ENCODE measurements at regions not wholly inside any gene's neighbourhood (a gene's known extent, or its start where the extent isn't known, plus 50 kb on each side); places are given as distances from the start of the nearest gene placed in this dataset.

GRCh38 chr15:35810007-35810406 is 264.0 kb upstream of the DPH6 start:
- TF ChIP-seq, protein P1, sequence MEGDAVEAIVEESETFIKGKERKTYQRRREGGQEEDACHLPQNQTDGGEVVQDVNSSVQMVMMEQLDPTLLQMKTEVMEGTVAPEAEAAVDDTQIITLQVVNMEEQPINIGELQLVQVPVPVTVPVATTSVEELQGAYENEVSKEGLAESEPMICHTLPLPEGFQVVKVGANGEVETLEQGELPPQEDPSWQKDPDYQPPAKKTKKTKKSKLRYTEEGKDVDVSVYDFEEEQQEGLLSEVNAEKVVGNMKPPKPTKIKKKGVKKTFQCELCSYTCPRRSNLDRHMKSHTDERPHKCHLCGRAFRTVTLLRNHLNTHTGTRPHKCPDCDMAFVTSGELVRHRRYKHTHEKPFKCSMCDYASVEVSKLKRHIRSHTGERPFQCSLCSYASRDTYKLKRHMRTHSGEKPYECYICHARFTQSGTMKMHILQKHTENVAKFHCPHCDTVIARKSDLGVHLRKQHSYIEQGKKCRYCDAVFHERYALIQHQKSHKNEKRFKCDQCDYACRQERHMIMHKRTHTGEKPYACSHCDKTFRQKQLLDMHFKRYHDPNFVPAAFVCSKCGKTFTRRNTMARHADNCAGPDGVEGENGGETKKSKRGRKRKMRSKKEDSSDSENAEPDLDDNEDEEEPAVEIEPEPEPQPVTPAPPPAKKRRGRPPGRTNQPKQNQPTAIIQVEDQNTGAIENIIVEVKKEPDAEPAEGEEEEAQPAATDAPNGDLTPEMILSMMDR (IDR thresholded peaks at IDR 0.05 in 4 of 5, conservative IDR thresholded peaks at IDR 0.05 in 1 of 5), result no peak
- TF ChIP-seq POLR2A (IDR thresholded peaks at IDR 0.05), result no peak
- no peak overlapping the region for H3K27ac ChIP-seq
- DNase-seq, result no peak
- no peak overlapping the region for H3K4me3 ChIP-seq
- in situ Hi-C loops (cut with MboI; ENCODE audit: low sequenced_read_pairs in 4 of 4), result no loop called here
- no peaks in the 10 kb centered on the region for H3K4me1 ChIP-seq
- no peaks in the 10 kb centered on the region for H3K36me3 ChIP-seq
- H3K9me3 ChIP-seq, result no peaks in the 10 kb centered on the region
- H3K27me3 ChIP-seq, result no peaks in the 10 kb centered on the region
- ATAC-seq, result no peak
- intact Hi-C loops (cut with DNase I; ENCODE audit: low total_unique reads), result no loop called here

DNA sequence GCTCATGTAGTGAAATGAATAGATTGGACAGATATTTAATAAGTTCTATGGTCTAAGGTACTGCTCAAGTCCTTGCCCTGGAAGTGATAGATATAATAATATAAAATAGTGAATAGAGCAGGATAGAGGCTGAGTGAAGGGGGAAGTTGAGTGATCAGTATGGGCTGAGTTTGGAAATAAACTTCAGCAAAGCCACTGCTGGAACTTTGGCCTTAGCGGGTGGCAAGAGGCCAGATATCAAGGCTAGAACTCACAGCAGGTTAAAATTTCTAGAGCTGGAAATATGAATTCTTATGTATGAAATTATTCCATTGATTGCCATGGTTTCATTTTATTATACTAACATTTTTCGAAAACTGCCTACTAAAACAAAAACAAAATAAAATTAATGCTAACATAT is 267.6 kb upstream of the DPH6 start:
- no peak overlapping the region for H3K4me3 ChIP-seq
- intact Hi-C loops (cut with DNase I; ENCODE audit: low total_unique reads) (no loop called here), in situ Hi-C loops (cut with MboI; ENCODE audit: low sequenced_read_pairs in 4 of 4) (no loop called here)
- ATAC-seq (no peak), DNase-seq (no peak)
- no peak overlapping the region for H3K27ac ChIP-seq
- H3K27me3 ChIP-seq, result no peaks in the 10 kb centered on the region
- H3K9me3 ChIP-seq, result no peaks in the 10 kb centered on the region
- no peaks in the 10 kb centered on the region for H3K4me1 ChIP-seq
- TF ChIP-seq, protein P1 (IDR thresholded peaks at IDR 0.05 in 4 of 5, conservative IDR thresholded peaks at IDR 0.05 in 1 of 5), result no peak
- TF ChIP-seq POLR2A (IDR thresholded peaks at IDR 0.05), result no peak
- no peaks in the 10 kb centered on the region for H3K36me3 ChIP-seq

DNA sequence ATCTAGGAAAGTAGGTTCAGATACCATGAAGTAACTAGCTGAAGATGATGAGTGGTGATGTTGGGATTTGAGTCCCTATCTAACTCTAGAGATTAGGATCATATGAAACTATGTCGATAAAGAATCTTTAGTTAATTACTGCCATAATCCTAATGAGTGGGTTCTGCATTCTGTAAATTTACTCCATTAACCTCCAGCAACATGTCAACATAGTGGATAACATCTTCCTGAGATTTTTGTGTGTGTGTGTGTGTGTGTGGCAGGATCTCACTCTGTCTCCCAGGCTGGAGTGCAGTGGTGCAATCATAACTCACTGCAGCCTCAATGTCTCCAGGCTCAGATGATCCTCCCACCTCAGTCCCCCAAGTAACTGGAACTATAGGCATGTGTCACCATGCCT is 272.9 kb upstream of the DPH6 start:
- intact Hi-C loops (cut with DNase I; ENCODE audit: low total_unique reads), result no loop called here
- Histone ChIP-seq H3K27ac (no peak overlapping the region), H3K9me3 (no peaks in the 10 kb centered on the region), H3K27me3 (no peaks in the 10 kb centered on the region), H3K4me3 (no peak overlapping the region), H3K4me1 (no peaks in the 10 kb centered on the region), H3K36me3 (no peaks in the 10 kb centered on the region)
- DNase-seq, result no peak
- ATAC-seq, result no peak
- in situ Hi-C loops (cut with MboI; ENCODE audit: low sequenced_read_pairs in 4 of 4), result no loop called here
- TF ChIP-seq, protein P1 (IDR thresholded peaks at IDR 0.05 in 4 of 5, conservative IDR thresholded peaks at IDR 0.05 in 1 of 5), result no peak
- TF ChIP-seq POLR2A (IDR thresholded peaks at IDR 0.05), result no peak

- Histone ChIP-seq H3K4me1 (no peaks in the 10 kb centered on the region), H3K4me3 (no peak overlapping the region), H3K36me3 (no peaks in the 10 kb centered on the region), H3K9me3 (no peaks in the 10 kb centered on the region), H3K27ac (no peak overlapping the region), H3K27me3 (no peaks in the 10 kb centered on the region)
- TF ChIP-seq, protein P1 (IDR thresholded peaks at IDR 0.05 in 4 of 5, conservative IDR thresholded peaks at IDR 0.05 in 1 of 5), result no peak
- no peak for TF ChIP-seq POLR2A (IDR thresholded peaks at IDR 0.05)
- DNase-seq (no peak), ATAC-seq (no peak)
- in situ Hi-C loops (cut with MboI; ENCODE audit: low sequenced_read_pairs in 4 of 4) (no loop called here), intact Hi-C loops (cut with DNase I; ENCODE audit: low total_unique reads) (no loop called here)
These were observed 276.2 kb upstream of the DPH6 start for GRCh38 chr15:35822153-35822552.

GRCh38 chr15:35827141-35827540 is 281.2 kb upstream of the DPH6 start:
- intact Hi-C loops (cut with DNase I; ENCODE audit: low total_unique reads) (no loop called here), in situ Hi-C loops (cut with MboI; ENCODE audit: low sequenced_read_pairs in 4 of 4) (no loop called here)
- TF ChIP-seq, protein P1 (IDR thresholded peaks at IDR 0.05 in 4 of 5, conservative IDR thresholded peaks at IDR 0.05 in 1 of 5), result no peak
- no peak for TF ChIP-seq POLR2A (IDR thresholded peaks at IDR 0.05)
- ATAC-seq, result no peak
- DNase-seq, result no peak
- no peaks in the 10 kb centered on the region for H3K27me3 ChIP-seq
- no peaks in the 10 kb centered on the region for H3K9me3 ChIP-seq
- H3K36me3 ChIP-seq, result no peaks in the 10 kb centered on the region
- no peaks in the 10 kb centered on the region for H3K4me1 ChIP-seq
- no peak overlapping the region for H3K4me3 ChIP-seq
- H3K27ac ChIP-seq, result no peak overlapping the region
